IPS-15b (cell line): ENCODE measurements at regions not wholly inside any gene's neighbourhood (a gene's known extent, or its start where the extent isn't known, plus 50 kb on each side); places are given as distances from the start of the nearest gene placed in this dataset.

Experiments used
- H3K27me3 ChIP-seq: one replicate; pipeline ENCODE4 v1.6.1; 2013; ENCODE audit warnings: low read length; ENCODE audit not compliant: control insufficient read depth, insufficient read depth
- H3K36me3 ChIP-seq: one replicate; pipeline ENCODE4 v1.6.1; 2013; ENCODE audit warnings: low read length; ENCODE audit not compliant: control insufficient read depth, insufficient read depth
- H3K4me1 ChIP-seq: one replicate; pipeline ENCODE4 v1.6.1; 2013; ENCODE audit warnings: mild to moderate bottlenecking, low read length; ENCODE audit not compliant: control insufficient read depth, insufficient read depth
- H3K4me3 ChIP-seq: one replicate; pipeline ENCODE4 v1.5.1; 2013; ENCODE audit warnings: low read depth, low read length
- H3K9ac ChIP-seq: one replicate; pipeline ENCODE4 v1.6.1; 2013; ENCODE audit warnings: low read depth, mild to moderate bottlenecking, low read length
- H3K9me3 ChIP-seq: one replicate; pipeline ENCODE4 v1.6.1; 2013; ENCODE audit warnings: mild to moderate bottlenecking, low read length; ENCODE audit not compliant: control insufficient read depth, insufficient read depth

DNA sequence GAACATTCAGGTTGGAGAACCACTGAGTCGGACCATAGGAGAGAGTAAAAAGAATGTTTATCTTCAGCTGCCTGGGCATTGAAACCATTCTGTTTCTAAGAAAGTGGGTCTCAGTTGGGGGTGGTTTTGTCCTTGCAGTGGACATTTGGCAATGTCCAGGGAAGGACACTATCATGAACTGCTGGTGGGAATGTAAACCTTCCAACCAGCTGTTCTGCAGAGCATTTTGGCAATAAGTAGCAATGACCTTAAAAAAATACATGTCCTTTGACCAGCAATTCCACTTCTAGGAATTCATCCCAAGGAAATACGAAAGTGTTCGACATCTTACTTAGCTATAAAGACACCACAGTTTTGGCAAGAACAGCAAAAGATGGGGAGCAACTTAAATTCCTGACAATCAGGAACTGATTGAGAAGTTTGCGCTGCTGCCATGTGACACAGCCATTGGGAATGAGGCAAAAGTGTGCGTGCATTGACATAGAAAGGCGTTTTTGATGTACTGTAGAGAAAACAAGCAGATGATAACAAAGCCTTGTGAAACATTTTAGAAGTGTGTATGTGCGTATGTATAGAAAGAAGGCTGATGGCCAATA is 82.9 kb upstream of the MAP1LC3B2 start:
- H3K27me3 ChIP-seq, result no peaks in the 10 kb centered on the region
- no peaks in the 10 kb centered on the region for H3K4me1 ChIP-seq
- no peak overlapping the region for H3K9ac ChIP-seq
- H3K36me3 ChIP-seq, result no peaks in the 10 kb centered on the region
- H3K4me3 ChIP-seq, result no peak overlapping the region
- H3K9me3 ChIP-seq, result no peaks in the 10 kb centered on the region

DNA sequence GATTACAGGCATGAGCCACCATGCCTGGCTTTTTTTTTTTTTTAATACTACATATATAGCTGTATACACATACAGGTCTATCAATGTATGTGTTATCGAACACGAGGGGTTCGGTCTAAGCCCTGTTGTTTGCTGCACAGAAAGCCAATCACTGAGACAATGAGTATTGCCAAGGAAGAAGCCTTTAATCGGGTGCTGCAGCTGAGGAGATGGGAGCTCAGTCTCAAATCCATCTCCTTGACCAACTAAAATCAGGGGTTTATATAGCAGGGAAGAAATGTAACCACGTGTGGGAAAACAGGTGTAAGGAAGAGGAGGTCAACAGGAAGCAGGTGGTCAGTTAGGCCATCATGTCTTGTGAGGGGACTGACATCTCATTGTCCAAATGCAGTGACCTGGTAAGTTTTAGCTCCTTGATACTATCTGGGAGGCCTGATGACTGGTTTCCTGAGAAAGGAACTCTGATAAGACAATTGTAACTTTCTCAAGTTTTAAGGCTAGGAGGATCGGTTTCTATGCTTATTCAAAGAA is 80.9 kb upstream of the MAP1LC3B2 start:
- H3K4me3 ChIP-seq, result no peak overlapping the region
- H3K36me3 ChIP-seq, result no peaks in the 10 kb centered on the region
- H3K4me1 ChIP-seq, result no peaks in the 10 kb centered on the region
- no peaks in the 10 kb centered on the region for H3K27me3 ChIP-seq
- no peaks in the 10 kb centered on the region for H3K9me3 ChIP-seq
- no peak overlapping the region for H3K9ac ChIP-seq

DNA sequence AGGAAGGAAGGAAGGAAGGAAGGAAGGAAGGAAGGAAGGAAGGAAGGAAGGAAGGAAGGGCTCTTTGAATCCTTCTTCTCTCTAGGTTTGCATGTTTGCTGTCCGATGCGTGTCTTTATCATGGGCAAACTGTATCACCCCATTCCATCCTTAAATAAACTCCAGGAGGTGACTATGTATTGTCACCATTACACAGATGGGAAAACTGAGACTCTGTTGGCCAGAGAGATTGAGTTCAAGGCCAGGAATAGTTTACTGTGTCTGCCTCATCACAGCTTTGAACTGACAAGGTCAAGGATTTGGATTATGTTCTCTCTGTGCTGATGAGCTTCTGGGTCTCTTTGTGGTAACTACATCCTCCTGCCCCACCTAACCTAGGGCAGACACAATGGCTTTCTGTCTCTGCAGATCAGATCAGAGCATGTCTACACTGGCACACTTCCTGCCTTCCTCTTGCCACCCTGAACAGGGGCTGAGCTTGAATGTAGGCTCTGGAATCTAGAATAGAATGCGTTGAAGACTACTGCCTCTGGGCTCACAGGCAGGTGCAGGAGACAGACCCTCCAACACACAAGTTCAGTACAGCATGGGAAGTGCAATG is 78.9 kb upstream of the MAP1LC3B2 start:
- no peak overlapping the region for H3K9ac ChIP-seq
- no peaks in the 10 kb centered on the region for H3K9me3 ChIP-seq
- no peaks in the 10 kb centered on the region for H3K27me3 ChIP-seq
- H3K4me1 ChIP-seq, result no peaks in the 10 kb centered on the region
- H3K4me3 ChIP-seq, result no peak overlapping the region
- no peaks in the 10 kb centered on the region for H3K36me3 ChIP-seq

DNA sequence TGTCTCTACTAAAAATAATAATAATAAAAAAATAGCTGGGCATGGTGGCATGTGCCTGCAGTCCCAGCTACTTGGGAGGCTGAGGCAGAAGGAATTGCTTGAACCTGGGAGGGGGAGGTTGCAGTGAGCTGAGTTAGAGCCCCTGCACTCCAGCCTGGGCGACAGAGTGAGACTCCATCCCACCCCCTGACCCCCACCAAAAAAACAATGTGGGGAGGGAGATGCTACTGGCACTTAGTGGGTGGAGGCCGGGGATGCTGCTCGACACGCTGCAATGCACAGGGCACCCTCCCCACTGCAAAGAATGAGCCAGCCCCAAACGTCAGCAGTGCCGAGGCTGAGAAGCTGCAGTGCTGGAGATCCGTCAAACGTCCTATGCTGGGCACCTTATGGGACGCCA is 77.5 kb upstream of the MAP1LC3B2 start:
- no peaks in the 10 kb centered on the region for H3K9me3 ChIP-seq
- no peaks in the 10 kb centered on the region for H3K36me3 ChIP-seq
- no peaks in the 10 kb centered on the region for H3K27me3 ChIP-seq
- no peak overlapping the region for H3K9ac ChIP-seq
- no peak overlapping the region for H3K4me3 ChIP-seq
- H3K4me1 ChIP-seq, result no peaks in the 10 kb centered on the region

DNA sequence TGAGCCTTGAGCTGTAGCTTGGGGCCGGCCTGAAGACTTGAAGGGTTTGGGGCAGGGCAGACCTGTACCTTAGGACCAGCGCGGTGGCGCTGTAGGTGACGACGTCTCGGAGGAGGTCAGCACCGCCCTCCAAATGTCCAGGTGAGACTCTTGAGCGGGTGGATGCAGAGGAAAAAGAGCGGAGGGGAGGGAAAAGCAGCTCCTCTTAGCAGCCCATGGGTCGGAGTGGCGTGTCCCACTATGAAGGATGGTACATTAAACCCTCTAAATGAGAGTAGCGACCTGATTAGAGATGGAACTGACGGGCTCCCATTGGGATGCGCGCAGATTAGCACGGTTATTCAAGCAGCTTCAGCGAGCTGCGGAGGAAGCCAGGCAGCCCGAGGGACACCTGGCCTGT is 77.0 kb upstream of the MAP1LC3B2 start:
- Histone ChIP-seq H3K36me3 (no peaks in the 10 kb centered on the region), H3K9ac (no peak overlapping the region), H3K9me3 (no peaks in the 10 kb centered on the region), H3K27me3 (no peaks in the 10 kb centered on the region), H3K4me1 (no peaks in the 10 kb centered on the region), H3K4me3 (no peak overlapping the region)

DNA sequence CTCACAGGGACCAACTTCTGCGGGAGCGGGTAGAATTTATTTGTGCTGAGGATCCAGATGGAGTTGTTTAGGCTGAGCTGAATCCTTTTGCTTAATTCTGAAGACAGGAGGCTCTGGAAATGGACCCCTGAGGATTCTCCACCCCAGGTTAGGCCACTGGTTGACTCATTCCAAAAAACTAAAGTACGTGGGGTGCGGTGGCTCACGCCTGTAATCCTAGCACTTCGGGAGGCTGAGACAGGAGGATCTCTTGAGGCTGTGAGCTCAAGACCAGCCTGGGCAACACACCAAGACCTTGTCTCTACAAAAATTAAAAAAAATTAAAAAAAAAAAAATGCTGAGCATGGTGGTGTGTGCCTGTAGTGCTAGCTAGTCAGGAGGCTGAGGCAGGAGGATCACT is 76.3 kb upstream of the MAP1LC3B2 start:
- Histone ChIP-seq H3K27me3 (no peaks in the 10 kb centered on the region), H3K9ac (no peak overlapping the region), H3K9me3 (no peaks in the 10 kb centered on the region), H3K4me1 (no peaks in the 10 kb centered on the region), H3K36me3 (no peaks in the 10 kb centered on the region), H3K4me3 (no peak overlapping the region)

DNA sequence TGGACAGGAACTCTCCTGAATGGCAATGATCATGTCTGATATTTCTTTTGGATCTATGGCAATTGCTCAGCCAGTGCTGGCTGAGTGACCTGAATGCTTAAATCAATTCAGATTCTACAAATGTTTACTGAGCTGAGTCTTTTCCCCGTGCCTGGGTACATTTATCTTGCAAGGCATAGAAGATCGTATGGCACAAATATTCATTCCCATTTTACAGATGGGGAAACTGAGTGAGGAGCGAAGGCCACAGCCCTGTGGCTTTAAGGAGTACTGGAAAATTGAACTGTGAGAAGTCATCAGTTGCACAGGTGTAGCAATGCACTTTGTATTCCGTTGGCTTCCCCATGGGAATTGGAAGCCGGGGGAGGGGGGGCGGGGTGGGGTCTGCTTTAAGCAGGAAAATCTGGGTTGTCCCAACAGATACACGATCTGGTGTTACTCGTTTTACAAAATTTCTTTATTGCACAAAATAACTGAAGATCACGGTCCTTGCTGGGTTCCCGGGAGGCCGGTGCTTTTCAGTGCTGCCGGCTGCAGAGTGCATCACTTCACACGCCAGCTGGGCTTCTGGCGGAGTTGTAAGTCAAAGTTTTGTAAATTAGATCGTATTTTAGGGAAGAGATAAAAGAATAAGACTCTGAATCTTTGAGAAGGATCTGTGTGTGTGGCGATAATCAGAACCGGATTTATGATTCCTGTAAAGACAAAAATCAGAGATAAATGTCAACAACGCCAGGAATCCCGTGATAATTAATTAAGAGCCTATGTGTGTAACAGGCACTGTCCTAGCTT is 75.0 kb upstream of the MAP1LC3B2 start:
- H3K36me3 ChIP-seq, result no peaks in the 10 kb centered on the region

DNA sequence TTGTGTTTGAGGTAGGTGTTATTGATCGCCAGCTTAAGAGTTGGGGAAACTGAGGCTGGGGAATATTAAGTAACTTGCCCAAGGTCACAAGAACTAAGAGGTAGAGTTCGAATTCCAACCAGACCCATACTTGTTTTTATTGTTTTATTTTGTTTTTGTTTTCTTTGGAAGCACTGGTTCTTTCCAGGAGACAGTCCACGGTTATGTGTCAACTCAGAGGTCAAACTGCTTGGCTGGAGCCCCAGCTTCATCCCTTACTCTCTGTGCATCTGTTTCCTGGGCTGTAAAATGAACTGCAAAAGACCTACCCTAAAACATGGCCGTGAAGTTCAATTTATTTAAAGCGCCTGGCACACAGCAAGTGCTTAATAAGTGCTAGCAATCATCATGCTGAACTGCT is 74.4 kb upstream of the MAP1LC3B2 start:
- H3K4me3 ChIP-seq, result no peak overlapping the region
- H3K4me1 ChIP-seq, result no peaks in the 10 kb centered on the region
- no peak overlapping the region for H3K9ac ChIP-seq
- no peaks in the 10 kb centered on the region for H3K36me3 ChIP-seq
- H3K27me3 ChIP-seq, result no peaks in the 10 kb centered on the region
- H3K9me3 ChIP-seq, result no peaks in the 10 kb centered on the region

More for the DNA sequence above, 75.0 kb upstream of the MAP1LC3B2 start:
- H3K9ac ChIP-seq, result no peak overlapping the region
- no peaks in the 10 kb centered on the region for H3K4me1 ChIP-seq
- H3K27me3 ChIP-seq, result no peaks in the 10 kb centered on the region
- H3K4me3 ChIP-seq, result no peak overlapping the region
- H3K9me3 ChIP-seq, result no peaks in the 10 kb centered on the region

DNA sequence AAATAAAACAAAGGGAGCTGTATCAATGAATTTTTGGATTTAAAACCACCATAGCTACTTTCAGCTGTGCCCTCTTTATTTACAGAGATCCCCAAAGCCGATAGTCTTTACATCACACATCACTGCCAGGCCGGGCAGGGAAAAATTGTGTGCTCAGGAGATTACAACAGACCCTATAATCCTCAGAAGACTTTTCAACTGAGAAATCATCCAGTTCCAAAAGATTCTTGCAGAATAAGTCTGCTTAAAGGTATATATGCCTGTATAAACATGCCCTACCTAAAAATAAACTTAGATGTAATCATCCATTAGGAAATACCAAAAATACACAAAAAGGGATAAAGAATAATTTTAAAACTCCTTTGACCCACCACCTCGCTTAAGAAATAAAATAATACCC is 70.1 kb upstream of the MAP1LC3B2 start:
- no peak overlapping the region for H3K4me3 ChIP-seq

DNA sequence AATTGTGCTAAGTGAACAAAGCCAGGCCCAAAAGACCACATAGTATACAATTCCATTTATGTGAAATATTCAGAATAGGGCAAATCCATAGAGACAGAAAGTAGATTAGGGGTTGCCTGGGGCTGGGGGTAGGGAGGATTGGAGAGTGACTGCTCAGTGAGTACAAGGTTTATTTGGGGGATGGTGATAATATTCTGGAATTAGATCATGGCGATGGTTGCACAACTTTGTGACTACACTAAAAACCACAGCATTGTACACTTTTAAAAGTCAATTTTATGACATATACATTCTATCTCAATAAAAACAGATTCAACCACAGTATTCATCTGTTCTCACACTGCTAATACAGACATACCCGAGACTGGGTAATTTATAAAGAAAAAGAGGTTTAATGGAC is 68.7 kb upstream of the MAP1LC3B2 start:
- Histone ChIP-seq H3K9me3 (no peaks in the 10 kb centered on the region), H3K27me3 (no peaks in the 10 kb centered on the region), H3K4me3 (no peak overlapping the region), H3K4me1 (no peaks in the 10 kb centered on the region), H3K36me3 (no peaks in the 10 kb centered on the region), H3K9ac (no peak overlapping the region)

More for the DNA sequence above, 70.1 kb upstream of the MAP1LC3B2 start:
- Histone ChIP-seq H3K9ac (no peak overlapping the region), H3K4me1 (no peaks in the 10 kb centered on the region), H3K27me3 (no peaks in the 10 kb centered on the region), H3K36me3 (no peaks in the 10 kb centered on the region), H3K9me3 (no peaks in the 10 kb centered on the region)

DNA sequence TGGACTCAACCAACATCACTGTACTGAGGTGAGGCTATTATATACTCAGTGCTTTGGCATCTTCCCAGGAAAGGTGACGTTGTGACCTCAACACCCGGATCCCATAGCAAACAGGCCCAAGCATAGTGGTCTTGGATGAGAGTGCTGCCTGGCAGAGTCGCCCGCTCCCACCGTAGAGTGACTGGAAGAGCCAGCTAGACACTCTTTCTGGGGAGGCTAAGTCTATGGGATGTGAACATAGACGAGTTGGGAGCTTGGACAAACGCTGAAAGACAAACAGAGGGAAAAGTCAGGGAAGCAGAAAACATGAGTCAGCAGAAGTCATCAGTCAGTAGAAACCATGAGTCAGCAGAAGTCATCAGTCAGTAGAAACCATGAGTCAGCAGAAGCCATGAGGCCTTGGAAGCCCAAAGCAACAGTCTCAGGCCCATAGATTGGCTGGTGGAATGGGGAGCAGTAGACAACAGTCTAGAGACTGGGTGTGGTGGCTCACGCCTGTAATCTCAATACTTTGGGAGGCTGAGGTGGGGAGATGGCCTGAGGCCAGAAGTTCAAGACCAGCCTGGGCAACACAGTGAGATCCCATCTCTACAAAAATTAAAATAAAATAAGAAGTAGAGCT is 66.4 kb upstream of the MAP1LC3B2 start:
- no peak overlapping the region for H3K9ac ChIP-seq
- no peaks in the 10 kb centered on the region for H3K9me3 ChIP-seq
- H3K4me3 ChIP-seq, result no peak overlapping the region
- no peaks in the 10 kb centered on the region for H3K27me3 ChIP-seq
- H3K36me3 ChIP-seq, result no peaks in the 10 kb centered on the region
- no peaks in the 10 kb centered on the region for H3K4me1 ChIP-seq
